Thoracic aorta (tissue), 2 donors: ENCODE measurements at regions not wholly inside any gene's neighbourhood (a gene's known extent, or its start where the extent isn't known, plus 50 kb on each side); places are given as distances from the start of the nearest gene placed in this dataset.

Experiments
- ATAC-seq: fragments of 150-250 bp; one replicate; pipeline ENCODE4 v1.8.0; 2017; ENCODE audit warnings: low read depth; ENCODE audit not compliant: insufficient number of reproducible peaks, low FRiP score
- DNase-seq: peaks from one replicate; pipeline ENCODE4 v3.0.0-alpha.2; 2020; ENCODE audit warnings: low spot score
- H3K27ac ChIP-seq, 2 donors: fragments of 200-600 bp; sonication (generic); 1 replicate in 1 of 2; 2 replicates in 1 of 2; pipeline ENCODE4 v1.5.1; 2016; ENCODE audit warnings: mild to moderate bottlenecking in 2 of 2, moderate library complexity in 2 of 2
- H3K27me3 ChIP-seq: fragments of 200-600 bp; sonication (generic); replicated peaks from 2 replicates; pipeline ENCODE4 v1.6.0; 2016; ENCODE audit warnings: mild to moderate bottlenecking; ENCODE audit not compliant: insufficient read depth
- H3K36me3 ChIP-seq: fragments of 200-600 bp; sonication (generic); one replicate; pipeline ENCODE4 v1.5.1; 2016
- H3K4me1 ChIP-seq, 2 donors: fragments of 200-600 bp; sonication (generic); 1 replicate in 1 of 2; 2 replicates in 1 of 2; pipeline versions ENCODE4 v1.5.1 to v1.6.0; 2016; ENCODE audit warnings: low read depth in 2 of 2, mild to moderate bottlenecking in 1 of 2; ENCODE audit not compliant: control insufficient read depth in 1 of 2
- H3K4me3 ChIP-seq: fragments of 200-600 bp; sonication (generic); 2 replicates; pipeline ENCODE4 v1.5.1; 2016; ENCODE audit warnings: mild to moderate bottlenecking
- H3K9me3 ChIP-seq: fragments of 200-600 bp; sonication (generic); 2 replicates; pipeline ENCODE4 v1.5.1; 2016
- TF ChIP-seq, protein P1 (sequence below): fragments of 200-600 bp; sonication (generic); IDR thresholded peaks from one replicate; pipeline ENCODE4 v1.5.1; 2019; ENCODE audit warnings: antibody characterized with exemption

- H3K4me3 ChIP-seq = no peak overlapping the region
- ATAC-seq (no peak), DNase-seq (no peak)
- TF ChIP-seq, protein P1, sequence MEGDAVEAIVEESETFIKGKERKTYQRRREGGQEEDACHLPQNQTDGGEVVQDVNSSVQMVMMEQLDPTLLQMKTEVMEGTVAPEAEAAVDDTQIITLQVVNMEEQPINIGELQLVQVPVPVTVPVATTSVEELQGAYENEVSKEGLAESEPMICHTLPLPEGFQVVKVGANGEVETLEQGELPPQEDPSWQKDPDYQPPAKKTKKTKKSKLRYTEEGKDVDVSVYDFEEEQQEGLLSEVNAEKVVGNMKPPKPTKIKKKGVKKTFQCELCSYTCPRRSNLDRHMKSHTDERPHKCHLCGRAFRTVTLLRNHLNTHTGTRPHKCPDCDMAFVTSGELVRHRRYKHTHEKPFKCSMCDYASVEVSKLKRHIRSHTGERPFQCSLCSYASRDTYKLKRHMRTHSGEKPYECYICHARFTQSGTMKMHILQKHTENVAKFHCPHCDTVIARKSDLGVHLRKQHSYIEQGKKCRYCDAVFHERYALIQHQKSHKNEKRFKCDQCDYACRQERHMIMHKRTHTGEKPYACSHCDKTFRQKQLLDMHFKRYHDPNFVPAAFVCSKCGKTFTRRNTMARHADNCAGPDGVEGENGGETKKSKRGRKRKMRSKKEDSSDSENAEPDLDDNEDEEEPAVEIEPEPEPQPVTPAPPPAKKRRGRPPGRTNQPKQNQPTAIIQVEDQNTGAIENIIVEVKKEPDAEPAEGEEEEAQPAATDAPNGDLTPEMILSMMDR = no peak
- no peaks in the 10 kb centered on the region for H3K27me3 ChIP-seq
- no peaks in the 10 kb centered on the region for H3K9me3 ChIP-seq
- no peaks in the 10 kb centered on the region for H3K4me1 ChIP-seq
- no peaks in the 10 kb centered on the region for H3K36me3 ChIP-seq
- H3K27ac ChIP-seq = no peak overlapping the region
Observed at GRCh38 chr5:136924490-136924889, 559.1 kb upstream of the TRPC7 start.

DNA sequence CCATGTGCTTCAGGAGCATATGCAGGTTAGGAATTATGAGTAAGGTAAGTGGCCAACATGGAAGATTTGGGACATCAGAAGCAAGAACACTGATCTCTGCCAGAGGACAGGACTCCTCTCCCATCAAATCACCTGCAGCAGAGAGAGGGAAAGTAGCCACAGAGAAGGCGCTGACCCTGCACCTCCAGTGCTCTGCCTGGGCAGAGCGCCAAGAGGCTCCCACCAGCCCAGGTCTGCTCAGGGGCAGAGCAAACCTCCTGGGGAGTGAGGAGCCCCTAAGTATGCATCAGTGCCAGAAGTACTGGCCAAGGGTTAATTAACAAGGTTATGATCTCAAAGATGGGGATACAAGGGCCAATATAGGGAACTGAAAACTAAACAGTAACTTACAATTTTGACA lies 545.3 kb upstream of the TRPC7 start:
- H3K36me3 ChIP-seq = no peaks in the 10 kb centered on the region
- H3K27me3 ChIP-seq = no peaks in the 10 kb centered on the region
- ATAC-seq (no peak), DNase-seq (no peak)
- TF ChIP-seq, protein P1 = no peak
- H3K27ac ChIP-seq = no peak overlapping the region
- H3K4me3 ChIP-seq = no peak overlapping the region
- no peaks in the 10 kb centered on the region for H3K4me1 ChIP-seq
- no peaks in the 10 kb centered on the region for H3K9me3 ChIP-seq

- Histone ChIP-seq H3K9me3 (no peaks in the 10 kb centered on the region), H3K4me3 (no peak overlapping the region), H3K27me3 (no peaks in the 10 kb centered on the region), H3K36me3 (no peaks in the 10 kb centered on the region), H3K27ac (no peak overlapping the region), H3K4me1 (no peaks in the 10 kb centered on the region)
- ATAC-seq (no peak), DNase-seq (no peak)
- TF ChIP-seq, protein P1 = no peak
Observed at GRCh38 chr5:136909906-136910305, 544.6 kb upstream of the TRPC7 start.

GRCh38 chr5:136907371-136907770 lies 542.0 kb upstream of the TRPC7 start:
- no peak for ATAC-seq
- DNase-seq = no peak
- Histone ChIP-seq H3K27ac (no peak overlapping the region), H3K4me1 (no peaks in the 10 kb centered on the region), H3K27me3 (no peaks in the 10 kb centered on the region), H3K4me3 (no peak overlapping the region), H3K36me3 (no peaks in the 10 kb centered on the region), H3K9me3 (no peaks in the 10 kb centered on the region)
- TF ChIP-seq, protein P1 = no peak

DNA sequence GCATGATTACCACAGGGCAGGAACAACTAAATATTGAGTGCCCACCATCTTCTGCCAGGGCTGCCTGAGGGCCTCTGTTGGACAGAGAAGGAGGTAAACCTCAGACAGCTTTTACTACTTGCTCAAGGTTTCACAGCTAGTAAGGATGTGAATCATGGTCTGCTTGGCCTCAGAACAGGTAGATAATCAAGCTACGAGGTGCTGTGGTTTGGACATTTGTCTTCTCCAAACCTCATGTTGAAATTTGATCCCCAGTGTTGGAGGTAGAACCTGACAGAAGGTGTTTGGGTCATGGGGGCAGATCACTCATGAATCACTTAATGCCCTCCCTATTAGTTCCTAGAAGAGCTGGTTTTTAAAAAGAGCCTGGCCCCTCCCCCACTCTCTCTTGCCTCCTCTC lies 541.2 kb upstream of the TRPC7 start:
- no peaks in the 10 kb centered on the region for H3K9me3 ChIP-seq
- no peaks in the 10 kb centered on the region for H3K36me3 ChIP-seq
- DNase-seq = no peak
- TF ChIP-seq, protein P1 = no peak
- H3K27ac ChIP-seq = no peak overlapping the region
- H3K27me3 ChIP-seq = no peaks in the 10 kb centered on the region
- no peak for ATAC-seq
- H3K4me1 ChIP-seq = no peaks in the 10 kb centered on the region
- H3K4me3 ChIP-seq = no peak overlapping the region
